PC-3 (cell line): ENCODE measurements at regions not wholly inside any gene's neighbourhood (a gene's known extent, or its start where the extent isn't known, plus 50 kb on each side); places are given as distances from the start of the nearest gene placed in this dataset.

ENCODE experiments used
- ATAC-seq: fragments of 200-7000 bp; cut with Tn5 transposase; 2 replicates; pipeline ENCODE4 v1.9.1; 2020; ENCODE audit warnings: mild to moderate bottlenecking, moderate library complexity
- BruUV-seq: library from RNA; stranded (reverse); fragments of 400-500 nt; replicated peaks from 2 replicates; lab custom pipeline; 2021; lab: Mats Ljungman, UMichigan
- CTCF ChIA-PET: fragments of 300-600 bp; sonication (Branson Sonifier 250); formaldehyde crosslinking; loops from one replicate; lab custom pipeline; 2022; ENCODE audit warnings: antibody characterized with exemption; lab: Charles Lee
- POLR2A ChIA-PET: fragments of 300-600 bp; sonication (Branson Sonifier 250); formaldehyde crosslinking; loops from one replicate; lab custom pipeline; 2022; ENCODE audit warnings: antibody characterized with exemption; ENCODE audit not compliant: unreplicated experiment; lab: Charles Lee
- DNase-seq: peaks from one replicate; pipeline ENCODE4 v3.0.0-alpha.2; 2015
- H2AFZ ChIP-seq: fragments of 300-600 bp; sonication (generic); 2 replicates; pipeline ENCODE4 v1.6.0; 2016; ENCODE audit warnings: antibody characterized with exemption, low read length
- H3F3A ChIP-seq: fragments of 300-600 bp; sonication (generic); one replicate; pipeline ENCODE4 v1.6.0; 2017; ENCODE audit warnings: antibody characterized with exemption, low read length, control low read depth, mild to moderate bottlenecking; ENCODE audit not compliant: unreplicated experiment
- H3K27ac ChIP-seq: fragments of 300-600 bp; sonication (generic); 2 replicates; pipeline ENCODE4 v1.5.1; 2016; ENCODE audit warnings: mild to moderate bottlenecking, low read length
- H3K27me3 ChIP-seq: fragments of 300-600 bp; sonication (generic); 2 replicates; pipeline ENCODE4 v1.6.1; 2016; ENCODE audit warnings: low read length, mixed read lengths
- H3K36me3 ChIP-seq: fragments of 300-600 bp; sonication (generic); 2 replicates; pipeline ENCODE4 v1.6.1; 2016; ENCODE audit warnings: low read depth, mixed run types, low read length, mixed read lengths
- H3K4me1 ChIP-seq: fragments of 300-600 bp; sonication (generic); 2 replicates; pipeline ENCODE4 v1.5.1; 2016; ENCODE audit warnings: low read length; ENCODE audit not compliant: insufficient read depth
- H3K4me2 ChIP-seq: fragments of 300-600 bp; sonication (generic); 2 replicates; pipeline ENCODE4 v1.6.0; 2016; ENCODE audit warnings: low read length
- H3K4me3 ChIP-seq: fragments of 300-600 bp; sonication (generic); 2 replicates; pipeline ENCODE4 v1.5.1; 2016; ENCODE audit warnings: mild to moderate bottlenecking, low read length, mixed read lengths
- H3K79me2 ChIP-seq: fragments of 300-600 bp; sonication (generic); 2 replicates; pipeline ENCODE4 v1.6.1; 2017; ENCODE audit warnings: low read length, mixed read lengths
- H3K9ac ChIP-seq: fragments of 300-600 bp; sonication (generic); 2 replicates; pipeline ENCODE4 v1.6.0; 2016; ENCODE audit warnings: mild to moderate bottlenecking, low read length
- H3K9me2 ChIP-seq: fragments of 300-600 bp; sonication (generic); replicated peaks from 2 replicates; pipeline ENCODE4 v1.6.1; 2016; ENCODE audit warnings: mixed run types, low read length, mixed read lengths
- H3K9me3 ChIP-seq: fragments of 300-600 bp; sonication (generic); 2 replicates; pipeline ENCODE4 v1.6.1; 2016; ENCODE audit warnings: low read length, mixed read lengths
- H4K20me1 ChIP-seq: fragments of 300-600 bp; sonication (generic); 2 replicates; pipeline ENCODE4 v1.6.1; 2016; ENCODE audit warnings: low read length, mixed read lengths
- EZH2 ChIP-seq: fragments of 300-600 bp; sonication (generic); IDR thresholded peaks from one replicate; pipeline ENCODE4 v1.6.1; 2017; ENCODE audit warnings: antibody characterized with exemption, mild to moderate bottlenecking, low read length; ENCODE audit not compliant: unreplicated experiment
- EZH2phosphoT487 ChIP-seq: fragments of 300-600 bp; sonication (generic); IDR thresholded peaks from 2 replicates; pipeline ENCODE4 v1.6.1; 2018; ENCODE audit warnings: mild to moderate bottlenecking, antibody characterized with exemption, low read length, borderline replicate concordance
- intact Hi-C: fragments of 100-400 bp; cut with micrococcal nuclease; formaldehyde crosslinking; loops from 2 replicates; pipeline ENCODE4 v1.9.0; 2023
- TF ChIP-seq, protein P1 (sequence below): fragments of 300-600 bp; sonication (generic); conservative IDR thresholded peaks from 2 replicates; pipeline ENCODE4 v1.5.1; 2017; ENCODE audit warnings: antibody characterized with exemption, low read depth, mild to moderate bottlenecking, low read length

DNA sequence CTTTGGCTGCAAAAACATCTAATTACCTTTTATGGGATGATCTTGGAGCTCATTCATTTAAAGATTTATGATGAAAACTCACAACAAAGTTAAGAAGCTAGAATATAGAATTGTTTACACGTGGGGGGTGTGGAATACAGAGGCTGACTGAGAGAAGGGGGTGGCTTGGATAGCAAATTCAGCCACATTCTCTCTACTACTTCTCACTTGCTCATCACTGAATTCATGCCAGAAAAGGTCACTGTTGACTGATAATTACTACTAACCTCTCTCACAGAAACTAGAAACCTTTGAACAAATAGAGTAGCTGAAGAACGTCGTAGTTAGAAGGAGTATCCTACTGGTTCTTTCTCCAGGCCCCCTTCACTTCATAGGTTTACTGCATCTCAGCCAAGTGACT lies 808.2 kb downstream of the BRINP1 start:
- BruUV-seq, result no TSS peak
- intact Hi-C loops, result no loop called here
- CTCF ChIA-PET, result no interaction called here
- POLR2A ChIA-PET, result no interaction called here
- H3K4me3 ChIP-seq, result no peak overlapping the region
- no peak overlapping the region for H3K27ac ChIP-seq
- no peak overlapping the region for H3K4me2 ChIP-seq
- no peak overlapping the region for H3K9ac ChIP-seq
- no peaks in the 10 kb centered on the region for H3K9me3 ChIP-seq
- no peaks in the 10 kb centered on the region for H4K20me1 ChIP-seq
- H3K27me3 ChIP-seq, result no peaks in the 10 kb centered on the region
- no peak overlapping the region for H2AFZ ChIP-seq
- DNase-seq, result no peak
- H3K79me2 ChIP-seq, result no peaks in the 10 kb centered on the region
- TF ChIP-seq EZH2, result no peak
- TF ChIP-seq, protein P1, sequence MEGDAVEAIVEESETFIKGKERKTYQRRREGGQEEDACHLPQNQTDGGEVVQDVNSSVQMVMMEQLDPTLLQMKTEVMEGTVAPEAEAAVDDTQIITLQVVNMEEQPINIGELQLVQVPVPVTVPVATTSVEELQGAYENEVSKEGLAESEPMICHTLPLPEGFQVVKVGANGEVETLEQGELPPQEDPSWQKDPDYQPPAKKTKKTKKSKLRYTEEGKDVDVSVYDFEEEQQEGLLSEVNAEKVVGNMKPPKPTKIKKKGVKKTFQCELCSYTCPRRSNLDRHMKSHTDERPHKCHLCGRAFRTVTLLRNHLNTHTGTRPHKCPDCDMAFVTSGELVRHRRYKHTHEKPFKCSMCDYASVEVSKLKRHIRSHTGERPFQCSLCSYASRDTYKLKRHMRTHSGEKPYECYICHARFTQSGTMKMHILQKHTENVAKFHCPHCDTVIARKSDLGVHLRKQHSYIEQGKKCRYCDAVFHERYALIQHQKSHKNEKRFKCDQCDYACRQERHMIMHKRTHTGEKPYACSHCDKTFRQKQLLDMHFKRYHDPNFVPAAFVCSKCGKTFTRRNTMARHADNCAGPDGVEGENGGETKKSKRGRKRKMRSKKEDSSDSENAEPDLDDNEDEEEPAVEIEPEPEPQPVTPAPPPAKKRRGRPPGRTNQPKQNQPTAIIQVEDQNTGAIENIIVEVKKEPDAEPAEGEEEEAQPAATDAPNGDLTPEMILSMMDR, result no peak
- no peak for TF ChIP-seq EZH2phosphoT487
- H3K9me2 ChIP-seq, result no peaks in the 10 kb centered on the region
- no peaks in the 10 kb centered on the region for H3F3A ChIP-seq
- no peaks in the 10 kb centered on the region for H3K4me1 ChIP-seq
- no peaks in the 10 kb centered on the region for H3K36me3 ChIP-seq
- no peak for ATAC-seq

DNA sequence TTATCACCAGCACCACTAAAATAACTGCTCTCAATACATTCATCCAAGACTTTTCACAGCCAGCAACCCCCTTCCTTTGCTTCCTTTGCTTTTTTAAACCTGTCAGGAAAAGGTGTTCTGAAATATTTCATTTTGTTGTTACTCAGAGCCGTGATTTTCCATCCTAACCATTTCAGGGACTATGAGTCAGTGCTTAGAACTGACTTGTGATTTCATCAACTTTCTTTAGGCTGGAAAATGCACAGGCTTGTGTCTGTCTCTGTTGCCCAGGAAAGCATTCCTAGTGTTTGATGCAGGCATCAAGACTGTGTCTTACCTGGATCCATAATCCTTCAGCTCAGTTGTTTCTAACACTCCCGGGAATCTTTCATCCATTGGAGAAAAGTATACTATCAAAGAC lies 805.6 kb downstream of the BRINP1 start:
- Histone ChIP-seq H4K20me1 (no peaks in the 10 kb centered on the region), H3K4me1 (no peaks in the 10 kb centered on the region), H3K9me3 (no peaks in the 10 kb centered on the region), H3K4me3 (no peak overlapping the region), H3K36me3 (no peaks in the 10 kb centered on the region), H3K27me3 (no peaks in the 10 kb centered on the region), H2AFZ (no peak overlapping the region), H3F3A (no peaks in the 10 kb centered on the region), H3K9me2 (no peaks in the 10 kb centered on the region), H3K9ac (no peak overlapping the region), H3K27ac (no peak overlapping the region), H3K79me2 (no peaks in the 10 kb centered on the region), H3K4me2 (no peak overlapping the region)
- BruUV-seq, result no TSS peak
- CTCF ChIA-PET, result no interaction called here
- TF ChIP-seq EZH2phosphoT487 (no peak), EZH2 (no peak)
- TF ChIP-seq, protein P1, result no peak
- POLR2A ChIA-PET, result no interaction called here
- ATAC-seq, result no peak
- intact Hi-C loops, result no loop called here
- DNase-seq, result no peak

DNA sequence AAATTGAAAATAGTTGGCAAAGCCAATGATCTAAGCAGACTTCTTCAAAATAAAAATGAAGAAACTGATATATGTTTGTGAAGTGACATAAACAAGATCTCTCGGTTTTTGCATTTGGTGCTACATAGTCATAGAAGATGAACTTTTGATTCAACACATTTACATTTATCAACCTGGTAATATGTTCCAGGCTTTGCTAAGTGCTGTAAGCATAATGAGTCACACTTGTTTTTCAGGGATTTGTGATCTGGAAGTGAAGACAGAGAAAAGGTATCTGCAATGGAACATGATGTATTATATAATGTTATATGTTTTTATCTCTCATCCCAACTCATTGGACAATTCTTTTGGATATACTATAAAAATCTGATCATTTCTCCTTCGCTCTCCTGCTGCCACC lies 801.4 kb downstream of the BRINP1 start:
- TF ChIP-seq, protein P1, result no peak
- no peak for TF ChIP-seq EZH2
- no peak for TF ChIP-seq EZH2phosphoT487
- DNase-seq (no peak), ATAC-seq (no peak)
- Histone ChIP-seq H3K4me3 (no peak overlapping the region), H3K9me3 (0 out of 2 replicates have a peak, but pooled peaks cover 3% of the 10 kb centered on the region), H4K20me1 (no peaks in the 10 kb centered on the region), H3K79me2 (no peaks in the 10 kb centered on the region), H3K4me1 (no peaks in the 10 kb centered on the region), H3K9me2 (no peaks in the 10 kb centered on the region), H3K9ac (no peak overlapping the region), H3K4me2 (no peak overlapping the region), H3K27me3 (no peaks in the 10 kb centered on the region), H3F3A (no peaks in the 10 kb centered on the region), H3K27ac (no peak overlapping the region), H3K36me3 (no peaks in the 10 kb centered on the region), H2AFZ (no peak overlapping the region)
- no TSS peak for BruUV-seq
- ChIA-PET POLR2A (no interaction called here), CTCF (no interaction called here)
- intact Hi-C loops, result no loop called here
